Ovary (tissue), 3 donors: ENCODE measurements at regions not wholly inside any gene's neighbourhood (a gene's known extent, or its start where the extent isn't known, plus 50 kb on each side); places are given as distances from the start of the nearest gene placed in this dataset.

ENCODE experiments used
- CTCF ChIP-seq, 3 donors: fragments of 450-650 bp in 2 of 3; fragments of 200-600 bp in 1 of 3; IDR thresholded peaks; one replicate each; pipeline versions ENCODE4 v1.5.1 to v1.8.0; 2016 to 2022; ENCODE audit warnings: antibody characterized with exemption in 3 of 3, mild to moderate bottlenecking in 1 of 3
- EP300 ChIP-seq: sonication (generic); formaldehyde crosslinking; IDR thresholded peaks from one replicate; pipeline ENCODE4 v1.6.1; 2017; ENCODE audit warnings: antibody characterized with exemption
- POLR2A ChIP-seq: fragments of 450-650 bp; IDR thresholded peaks from one replicate; pipeline ENCODE4 v1.6.1; 2017; ENCODE audit warnings: antibody characterized with exemption, mild to moderate bottlenecking, moderate library complexity
- donor health status: DM: no; HTN: no; CAD: no.

DNA sequence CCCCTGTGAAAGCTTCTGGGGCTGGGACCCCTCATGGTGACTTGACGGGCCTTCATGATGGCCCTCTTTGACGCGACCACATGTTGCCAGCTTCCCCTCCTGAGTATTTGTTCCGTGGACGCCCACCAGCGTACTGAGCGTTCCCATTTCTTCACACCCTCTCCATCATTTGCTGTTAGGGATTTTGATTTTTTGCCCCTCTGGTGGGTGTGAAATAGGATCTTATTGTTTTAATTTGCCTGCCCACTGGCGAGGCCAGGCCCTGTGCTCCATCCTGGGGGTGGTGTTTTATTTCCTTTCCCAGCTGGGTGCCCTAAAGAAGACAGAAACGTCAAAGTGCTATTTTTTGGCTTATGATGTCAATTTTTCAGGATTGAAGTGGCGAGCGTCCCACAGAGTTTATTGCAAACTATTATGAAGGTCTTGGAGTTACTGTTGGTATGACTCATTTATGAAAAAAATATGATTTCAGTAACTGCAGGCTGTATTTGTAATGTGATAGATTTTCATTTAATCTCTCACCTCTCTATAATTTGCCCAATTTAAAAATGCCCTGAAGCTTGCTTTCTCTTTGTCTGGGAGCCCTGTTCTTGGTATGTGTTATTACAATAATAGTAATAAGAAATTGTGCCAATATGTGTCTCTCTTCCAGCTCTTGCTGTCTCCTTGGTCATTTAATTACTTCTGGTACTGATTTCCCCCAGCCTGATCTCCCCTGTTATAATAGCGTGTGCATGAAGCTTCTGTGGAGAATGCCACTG is 99.6 kb downstream of the SLC25A47 start:
- TF ChIP-seq CTCF (IDR thresholded peaks at IDR 0.05) (no peak), POLR2A (no peak), EP300 (no peak)
